Ishikawa (cell line): ENCODE measurements at regions not wholly inside any gene's neighbourhood (a gene's known extent, or its start where the extent isn't known, plus 50 kb on each side); places are given as distances from the start of the nearest gene placed in this dataset.

Experiments used
- NFIC ChIP-seq: IDR thresholded peaks from 2 replicates; pipeline ENCODE4 v1.6.1; 2012
- RAD21 ChIP-seq: IDR thresholded peaks from 2 replicates; pipeline ENCODE4 v1.6.1; 2012; ENCODE audit warnings: low read depth
- TF ChIP-seq, protein P1 (sequence below): IDR thresholded peaks from 2 replicates; pipeline ENCODE4 v1.6.1; 2012

DNA sequence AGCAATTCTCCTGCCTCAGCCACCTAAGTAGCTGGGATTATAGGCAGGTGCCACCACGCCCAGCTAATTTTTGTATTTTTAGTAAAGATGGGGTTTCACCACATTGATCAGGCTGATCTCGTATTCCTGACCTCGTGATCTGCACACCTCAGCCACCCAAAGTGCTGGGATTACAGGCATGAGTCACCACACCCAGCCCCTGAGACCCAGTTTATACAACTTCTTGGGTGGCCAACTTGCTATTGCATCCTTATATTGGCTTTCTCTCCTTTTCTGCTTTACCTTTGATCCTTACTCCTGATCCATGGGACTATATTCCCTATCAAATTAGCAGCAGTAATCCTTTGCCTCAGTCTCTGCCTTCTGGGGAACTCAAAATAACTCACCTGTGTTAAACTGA, 659.1 kb downstream of the PRELID2 start:
- TF ChIP-seq, protein P1, sequence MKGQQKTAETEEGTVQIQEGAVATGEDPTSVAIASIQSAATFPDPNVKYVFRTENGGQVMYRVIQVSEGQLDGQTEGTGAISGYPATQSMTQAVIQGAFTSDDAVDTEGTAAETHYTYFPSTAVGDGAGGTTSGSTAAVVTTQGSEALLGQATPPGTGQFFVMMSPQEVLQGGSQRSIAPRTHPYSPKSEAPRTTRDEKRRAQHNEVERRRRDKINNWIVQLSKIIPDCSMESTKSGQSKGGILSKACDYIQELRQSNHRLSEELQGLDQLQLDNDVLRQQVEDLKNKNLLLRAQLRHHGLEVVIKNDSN = no peak
- no peak for TF ChIP-seq NFIC
- no peak for TF ChIP-seq RAD21
